ENCODE measurements at regions not wholly inside any gene's neighbourhood (a gene's known extent, or its start where the extent isn't known, plus 50 kb on each side); places are given as distances from the start of the nearest gene placed in this dataset.
"Not testable (repeated sequence)": the region's sequence is repeated elsewhere in the genome, so short reads cannot be mapped to it uniquely, and the experiment has no call there.

DNA sequence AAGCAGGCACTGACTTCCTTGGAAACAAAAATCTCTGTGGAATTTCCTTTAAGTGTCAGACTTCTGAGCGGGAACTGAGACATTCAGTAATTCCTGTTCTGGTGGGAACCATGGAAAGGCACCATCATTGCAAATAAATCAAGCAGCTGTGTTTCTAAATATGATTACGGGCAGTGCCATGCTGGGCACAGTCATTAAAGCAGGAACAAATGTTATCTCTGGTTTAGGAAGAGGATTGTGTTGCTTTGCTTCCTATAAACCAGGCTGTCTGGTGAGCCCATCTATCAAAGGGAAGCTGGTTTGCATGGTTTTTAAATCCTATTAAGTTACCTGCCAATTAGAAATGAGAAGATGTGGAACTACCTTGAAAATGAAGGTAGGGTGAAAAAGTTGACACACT lies 86.7 kb downstream of the EBLN2 start:
- no peak overlapping the region for H3K4me3 ChIP-seq (ENCODE audit: low read depth, low read length)
- TF ChIP-seq CTCF (IDR thresholded peaks at IDR 0.05; ENCODE audit: low read depth, low read length) (no peak), MYC (IDR thresholded peaks at IDR 0.05; ENCODE audit: low read depth, low read length) (no peak), POLR2A (IDR thresholded peaks at IDR 0.05; ENCODE audit: extremely low read depth, insufficient read length) (no peak)
- TF ChIP-seq, protein P1, sequence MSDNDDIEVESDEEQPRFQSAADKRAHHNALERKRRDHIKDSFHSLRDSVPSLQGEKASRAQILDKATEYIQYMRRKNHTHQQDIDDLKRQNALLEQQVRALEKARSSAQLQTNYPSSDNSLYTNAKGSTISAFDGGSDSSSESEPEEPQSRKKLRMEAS (IDR thresholded peaks at IDR 0.05; ENCODE audit: low read depth, low read length), result no peak
- no peak for DNase-seq (ENCODE audit: low read depth)

DNA sequence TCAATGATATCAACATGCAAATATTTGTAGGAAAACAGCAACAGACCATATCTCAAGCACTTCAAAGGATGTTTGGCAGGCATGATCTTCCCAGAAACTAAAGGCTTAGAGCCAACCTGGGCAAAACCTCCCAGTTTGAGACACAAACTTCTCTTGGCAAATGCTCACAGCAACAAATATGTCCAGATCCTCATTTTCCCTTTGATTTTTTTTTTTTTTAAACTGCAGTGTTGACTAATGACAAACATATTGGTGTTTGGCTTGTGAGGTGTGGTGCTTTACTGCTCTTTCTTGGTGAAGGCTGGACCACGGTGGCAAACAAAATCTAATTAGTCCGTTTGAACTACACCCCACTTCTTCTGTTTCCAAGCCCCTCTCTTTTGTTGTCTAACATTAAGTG lies 87.2 kb downstream of the EBLN2 start:
- DNase-seq (ENCODE audit: low read depth), result no peak
- no peak overlapping the region for H3K4me3 ChIP-seq (ENCODE audit: low read depth, low read length)
- TF ChIP-seq, protein P1 (IDR thresholded peaks at IDR 0.05; ENCODE audit: low read depth, low read length), result no peak
- no peak for TF ChIP-seq MYC (IDR thresholded peaks at IDR 0.05; ENCODE audit: low read depth, low read length)
- no peak for TF ChIP-seq CTCF (IDR thresholded peaks at IDR 0.05; ENCODE audit: low read depth, low read length)
- TF ChIP-seq POLR2A (IDR thresholded peaks at IDR 0.05; ENCODE audit: extremely low read depth, insufficient read length), result no peak

- no peak for DNase-seq (ENCODE audit: low read depth)
- TF ChIP-seq CTCF (IDR thresholded peaks at IDR 0.05; ENCODE audit: low read depth, low read length), result no peak
- no peak overlapping the region for H3K4me3 ChIP-seq (ENCODE audit: low read depth, low read length)
Observed at GRCh38 chr3:73150369-73151130, 89.1 kb downstream of the EBLN2 start.

GRCh38 chr3:73152571-73152970 lies 91.1 kb downstream of the EBLN2 start:
- not testable (repeated sequence) for DNase-seq (ENCODE audit: low read depth); H3K4me3 ChIP-seq (ENCODE audit: low read depth, low read length)

- not testable (repeated sequence) for DNase-seq (ENCODE audit: low read depth); H3K4me3 ChIP-seq (ENCODE audit: low read depth, low read length)
Observed at GRCh38 chr3:73153057-73153456, 91.6 kb downstream of the EBLN2 start.

- H3K4me3 ChIP-seq (ENCODE audit: low read depth, low read length); DNase-seq (ENCODE audit: low read depth): not testable (repeated sequence)
Observed at GRCh38 chr3:73154261-73154660, 92.8 kb downstream of the EBLN2 start.

- not testable (repeated sequence) for DNase-seq (ENCODE audit: low read depth)
Observed at GRCh38 chr3:73155441-73155840, 94.0 kb downstream of the EBLN2 start.

DNA sequence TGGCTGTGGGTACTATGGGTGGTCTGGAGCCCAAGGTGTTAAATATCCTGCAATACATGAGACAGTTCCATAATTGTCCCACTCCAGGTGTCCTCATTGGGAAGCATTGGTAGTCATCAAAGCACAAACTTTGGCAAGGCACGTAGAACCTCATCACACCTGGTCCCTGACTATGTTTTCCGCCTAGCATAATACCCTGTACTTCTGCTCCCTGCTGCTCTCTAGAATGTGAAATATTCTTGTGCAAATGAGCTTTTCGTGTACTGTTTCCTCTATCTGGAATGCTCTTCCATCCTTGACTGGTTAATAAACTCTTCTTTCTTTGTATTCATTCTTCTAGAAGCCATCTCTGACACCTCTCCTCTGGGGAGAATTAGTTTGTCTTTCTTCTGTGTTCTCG lies 103.2 kb downstream of the EBLN2 start:
- TF ChIP-seq POLR2A (IDR thresholded peaks at IDR 0.05; ENCODE audit: extremely low read depth, insufficient read length) (no peak), CTCF (IDR thresholded peaks at IDR 0.05; ENCODE audit: low read depth, low read length) (no peak), MYC (IDR thresholded peaks at IDR 0.05; ENCODE audit: low read depth, low read length) (no peak)
- TF ChIP-seq, protein P1 (IDR thresholded peaks at IDR 0.05; ENCODE audit: low read depth, low read length), result no peak
- H3K4me3 ChIP-seq (ENCODE audit: low read depth, low read length), result no peak overlapping the region
- DNase-seq (ENCODE audit: low read depth), result no peak

More at GRCh38 chr3:73155441-73155840, 94.0 kb downstream of the EBLN2 start:
- not testable (repeated sequence) for H3K4me3 ChIP-seq (ENCODE audit: low read depth, low read length)

Data from NB4 (cell line).